Activated T-helper 1 cell treated with anti-CD3 and anti-CD28 coated beads, Interleukin-12 subunit alpha, Interleukin-12 subunit beta, Interleukin-2, Interleukin-4 antibody, amounts not matched to agents 30 ng/mL and 10 ng/mL and 1 ng/mL, durations not matched to agents 14 hours and 24 hours and 36 hours (primary cell): ENCODE measurements at regions not wholly inside any gene's neighbourhood (a gene's known extent, or its start where the extent isn't known, plus 50 kb on each side); places are given as distances from the start of the nearest gene placed in this dataset.

ENCODE experiments used
- DNase-seq: peaks from one replicate; pipeline ENCODE4 v3.0.0; 2021; ENCODE audit warnings: low spot score
- H3K27ac Mint-ChIP-seq: one replicate; pipeline ENCODE4 v1.8.0; 2021; ENCODE audit warnings: mild to moderate bottlenecking, mixed read lengths
- H3K27me3 Mint-ChIP-seq: one replicate; pipeline ENCODE4 v1.8.0; 2022; ENCODE audit warnings: mild to moderate bottlenecking, moderate library complexity, mixed read lengths; ENCODE audit not compliant: insufficient read depth
- H3K36me3 Mint-ChIP-seq: one replicate; pipeline ENCODE4 v1.8.0; 2021; ENCODE audit warnings: low read depth, mixed read lengths
- H3K4me1 Mint-ChIP-seq: one replicate; pipeline ENCODE4 v1.8.0; 2021; ENCODE audit warnings: low read depth, mixed read lengths
- H3K4me3 Mint-ChIP-seq: one replicate; pipeline ENCODE4 v1.8.0; 2021; ENCODE audit warnings: mild to moderate bottlenecking, moderate library complexity, mixed read lengths
- H3K9me3 Mint-ChIP-seq: one replicate; pipeline ENCODE4 v1.8.0; 2021; ENCODE audit warnings: mixed read lengths
- intact Hi-C: fragments of 100-400 bp; cut with micrococcal nuclease; formaldehyde crosslinking; loops from one replicate; pipeline ENCODE4 v1.15.1; 2024

DNA sequence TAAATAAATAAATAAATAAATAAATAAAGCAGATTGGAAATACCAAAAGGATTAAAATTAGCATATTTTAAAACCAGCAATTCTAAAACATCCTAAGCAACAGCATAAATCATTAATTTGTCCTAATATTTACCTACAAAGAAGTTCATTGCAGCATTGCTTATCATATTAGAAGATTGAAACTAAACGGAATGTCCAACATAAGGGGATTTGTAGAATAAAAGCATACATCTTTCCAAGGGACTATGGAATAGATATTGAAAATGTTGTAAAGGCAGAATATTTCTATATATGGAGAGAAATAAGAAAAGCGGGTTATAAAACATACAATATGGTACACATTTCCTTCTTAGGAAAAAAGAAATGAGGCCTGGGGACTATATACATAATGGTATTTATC, 71.1 kb upstream of the RFC3 start:
- no peaks in the 10 kb centered on the region for H3K27me3 Mint-ChIP-seq
- no peak overlapping the region for H3K4me3 Mint-ChIP-seq
- no peak for DNase-seq
- no peaks in the 10 kb centered on the region for H3K36me3 Mint-ChIP-seq
- H3K27ac Mint-ChIP-seq, result no peak overlapping the region
- intact Hi-C loops, result no loop called here
- peaks cover 18% of the 10 kb centered on the region for H3K4me1 Mint-ChIP-seq
- H3K9me3 Mint-ChIP-seq, result no peaks in the 10 kb centered on the region

DNA sequence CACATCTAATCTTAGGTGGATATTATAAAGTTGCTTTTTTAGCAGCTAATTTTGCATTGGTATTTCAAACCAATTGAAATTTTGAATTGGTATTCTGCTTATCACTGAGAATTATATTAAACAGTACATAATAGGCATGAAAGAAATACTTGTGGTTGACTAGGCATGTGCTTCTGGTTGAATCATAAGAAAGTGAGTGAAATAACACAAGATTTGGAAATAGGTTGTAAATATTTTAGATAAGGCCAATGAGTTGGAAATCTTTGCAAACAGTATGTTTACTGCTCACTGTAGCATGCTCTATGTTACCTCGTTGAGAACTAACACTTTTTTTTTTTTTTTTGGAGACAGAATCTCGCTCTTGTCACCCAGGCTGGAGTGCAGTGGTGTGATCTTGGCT, 66.8 kb upstream of the RFC3 start:
- Mint-ChIP-seq H3K4me3 (no peak overlapping the region), H3K4me1 (no peaks in the 10 kb centered on the region), H3K9me3 (no peaks in the 10 kb centered on the region), H3K36me3 (no peaks in the 10 kb centered on the region), H3K27me3 (no peaks in the 10 kb centered on the region), H3K27ac (no peak overlapping the region)
- DNase-seq, result no peak
- intact Hi-C loops, result no loop called here

DNA sequence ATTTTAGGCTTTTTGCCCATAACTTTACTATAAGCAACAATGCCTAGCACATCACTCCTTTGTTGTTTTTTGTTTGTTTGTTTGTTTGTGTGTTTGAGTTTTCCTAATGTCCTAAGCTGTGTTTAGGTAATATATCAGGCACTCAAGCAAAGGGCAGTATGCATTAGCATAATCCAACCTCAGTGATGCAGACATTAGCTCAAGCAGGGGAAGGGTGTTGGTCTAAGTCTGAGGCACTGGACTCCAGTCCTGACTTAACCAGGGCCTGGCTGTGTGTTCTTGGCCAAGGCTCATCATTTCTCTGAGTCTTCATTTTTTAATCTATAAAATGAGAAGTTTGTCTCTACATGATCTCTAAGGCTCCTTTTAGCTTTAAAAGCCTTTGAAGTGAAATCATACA, 65.9 kb upstream of the RFC3 start:
- Mint-ChIP-seq H3K36me3 (no peaks in the 10 kb centered on the region), H3K4me1 (no peaks in the 10 kb centered on the region), H3K27ac (no peak overlapping the region), H3K27me3 (no peaks in the 10 kb centered on the region), H3K4me3 (no peak overlapping the region), H3K9me3 (no peaks in the 10 kb centered on the region)
- intact Hi-C loops, result no loop called here
- no peak for DNase-seq

DNA sequence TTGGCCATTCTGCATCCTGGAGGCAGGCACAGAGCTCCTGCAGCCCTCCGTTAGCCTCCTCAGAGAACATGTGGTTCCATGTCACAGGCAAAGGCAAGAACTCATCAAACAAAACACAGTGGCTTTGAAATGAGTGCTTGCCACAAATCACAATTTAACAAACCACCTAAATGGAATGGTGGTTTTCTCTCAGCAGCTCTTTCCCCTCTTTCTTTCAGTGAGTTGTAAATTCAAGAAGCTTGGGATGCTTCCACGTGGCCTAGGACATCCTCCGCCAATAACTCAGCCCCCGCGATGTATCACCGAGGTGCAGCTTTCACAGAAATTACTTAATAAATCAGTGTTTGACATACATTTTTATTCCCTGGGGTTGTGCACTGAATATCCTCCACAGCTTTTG, 65.4 kb upstream of the RFC3 start:
- intact Hi-C loops, result no loop called here
- Mint-ChIP-seq H3K27me3 (no peaks in the 10 kb centered on the region), H3K36me3 (no peaks in the 10 kb centered on the region), H3K4me1 (no peaks in the 10 kb centered on the region), H3K27ac (no peak overlapping the region), H3K9me3 (no peaks in the 10 kb centered on the region), H3K4me3 (no peak overlapping the region)
- DNase-seq, result no peak

GRCh38 chr13:33756929-33757328, 61.0 kb upstream of the RFC3 start:
- peaks cover 5% of the 10 kb centered on the region for H3K27me3 Mint-ChIP-seq

GRCh38 chr13:33757713-33758112, 60.2 kb upstream of the RFC3 start:
- no peak overlapping the region for H3K27ac Mint-ChIP-seq
- H3K4me3 Mint-ChIP-seq, result no peak overlapping the region
- no peaks in the 10 kb centered on the region for H3K9me3 Mint-ChIP-seq
- H3K27me3 Mint-ChIP-seq, result peaks cover 5% of the 10 kb centered on the region
- H3K4me1 Mint-ChIP-seq, result peaks cover 1% of the 10 kb centered on the region
- H3K36me3 Mint-ChIP-seq, result no peaks in the 10 kb centered on the region
- no peak for DNase-seq
- intact Hi-C loops, result no loop called here

More at GRCh38 chr13:33756929-33757328, 61.0 kb upstream of the RFC3 start:
- Mint-ChIP-seq H3K4me3 (no peak overlapping the region), H3K36me3 (no peaks in the 10 kb centered on the region), H3K9me3 (no peaks in the 10 kb centered on the region), H3K4me1 (no peaks in the 10 kb centered on the region), H3K27ac (no peak overlapping the region)
- DNase-seq, result no peak
- intact Hi-C loops, result no loop called here

DNA sequence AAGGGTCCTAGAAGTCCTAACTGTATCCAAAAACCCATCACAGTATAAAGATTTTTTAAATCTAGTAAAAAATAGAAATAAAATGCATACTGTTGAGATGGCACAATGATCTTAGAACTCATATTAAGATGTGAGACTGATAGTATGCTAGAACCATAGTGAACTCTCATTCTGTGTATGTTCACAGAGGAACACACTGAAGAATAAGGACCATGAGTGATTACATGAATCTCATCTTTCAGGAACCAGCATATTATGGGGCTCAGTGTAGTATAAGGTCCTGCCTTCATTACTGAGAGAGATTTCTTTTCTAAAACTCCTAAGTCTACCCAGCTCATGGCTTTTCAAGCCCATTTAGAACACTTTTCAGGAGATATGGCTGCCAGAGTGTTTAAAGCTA, 59.8 kb upstream of the RFC3 start:
- Mint-ChIP-seq H3K4me1 (peaks cover 5% of the 10 kb centered on the region), H3K27me3 (peaks cover 5% of the 10 kb centered on the region)
- intact Hi-C loops, result no loop called here

DNA sequence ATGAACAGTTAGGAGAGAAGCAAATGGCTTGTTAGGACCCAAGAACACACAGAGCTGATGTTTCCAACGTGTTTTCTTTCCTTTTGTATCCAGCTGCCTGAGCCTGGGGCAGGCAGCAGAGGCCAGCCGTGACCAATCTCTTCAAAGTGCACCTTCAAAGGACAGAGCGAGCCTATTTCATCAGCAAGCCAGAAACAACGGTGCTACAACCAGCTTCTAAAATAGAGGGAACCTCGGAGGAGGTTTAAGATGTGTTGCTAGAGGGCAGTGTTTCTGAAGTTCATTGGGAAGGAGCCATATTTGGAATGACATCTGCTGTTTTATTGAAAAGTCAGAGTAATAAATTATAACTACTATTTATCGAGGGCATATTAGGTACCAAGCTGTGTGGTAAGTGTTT, 56.2 kb upstream of the RFC3 start:
- intact Hi-C loops, result no loop called here
- Mint-ChIP-seq H3K9me3 (no peaks in the 10 kb centered on the region), H3K4me1 (peaks cover 5% of the 10 kb centered on the region), H3K27me3 (peaks cover 11% of the 10 kb centered on the region), H3K36me3 (no peaks in the 10 kb centered on the region), H3K27ac (no peak overlapping the region), H3K4me3 (no peak overlapping the region)
- no peak for DNase-seq

More for the DNA sequence above, 59.8 kb upstream of the RFC3 start:
- no peak for DNase-seq
- H3K36me3 Mint-ChIP-seq, result no peaks in the 10 kb centered on the region
- no peak overlapping the region for H3K27ac Mint-ChIP-seq
- H3K9me3 Mint-ChIP-seq, result no peaks in the 10 kb centered on the region
- H3K4me3 Mint-ChIP-seq, result no peak overlapping the region

DNA sequence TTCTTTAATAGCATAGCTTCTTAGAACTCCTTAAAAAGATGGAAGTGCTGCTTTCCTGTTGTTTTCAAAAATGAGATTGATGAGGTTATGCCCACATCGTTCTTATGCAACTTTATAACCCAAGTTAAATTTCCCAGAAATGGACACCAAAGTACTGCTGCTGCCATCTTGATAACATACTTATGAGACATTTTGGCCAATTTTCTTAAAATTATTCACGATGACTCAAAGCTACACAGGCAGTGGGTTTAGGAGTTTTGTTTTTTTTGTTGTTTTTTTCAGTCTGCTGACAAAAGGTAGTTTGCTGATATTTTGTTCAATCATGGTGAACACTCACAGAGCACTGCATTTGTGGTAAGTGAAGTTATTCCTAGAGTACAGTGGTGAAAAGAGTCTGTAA, 54.9 kb upstream of the RFC3 start:
- no peaks in the 10 kb centered on the region for H3K36me3 Mint-ChIP-seq
- H3K4me3 Mint-ChIP-seq, result no peak overlapping the region
- intact Hi-C loops, result no loop called here
- peaks cover 14% of the 10 kb centered on the region for H3K27me3 Mint-ChIP-seq
- no peaks in the 10 kb centered on the region for H3K9me3 Mint-ChIP-seq
- H3K4me1 Mint-ChIP-seq, result peaks cover 5% of the 10 kb centered on the region
- DNase-seq, result no peak
- no peak overlapping the region for H3K27ac Mint-ChIP-seq

- Mint-ChIP-seq H3K36me3 (no peaks in the 10 kb centered on the region), H3K4me3 (no peak overlapping the region), H3K9me3 (no peaks in the 10 kb centered on the region), H3K4me1 (peaks cover 5% of the 10 kb centered on the region), H3K27me3 (peaks cover 12% of the 10 kb centered on the region), H3K27ac (no peak overlapping the region)
- no peak for DNase-seq
- intact Hi-C loops, result no loop called here
Measured at GRCh38 chr13:33764716-33765115, 53.2 kb upstream of the RFC3 start.

- Mint-ChIP-seq H3K36me3 (no peaks in the 10 kb centered on the region), H3K27me3 (peaks cover 12% of the 10 kb centered on the region), H3K4me3 (no peak overlapping the region), H3K4me1 (peaks cover 5% of the 10 kb centered on the region), H3K9me3 (no peaks in the 10 kb centered on the region), H3K27ac (no peak overlapping the region)
- no peak for DNase-seq
- intact Hi-C loops, result no loop called here
Measured at GRCh38 chr13:33766329-33767123, 51.4 kb upstream of the RFC3 start.

DNA sequence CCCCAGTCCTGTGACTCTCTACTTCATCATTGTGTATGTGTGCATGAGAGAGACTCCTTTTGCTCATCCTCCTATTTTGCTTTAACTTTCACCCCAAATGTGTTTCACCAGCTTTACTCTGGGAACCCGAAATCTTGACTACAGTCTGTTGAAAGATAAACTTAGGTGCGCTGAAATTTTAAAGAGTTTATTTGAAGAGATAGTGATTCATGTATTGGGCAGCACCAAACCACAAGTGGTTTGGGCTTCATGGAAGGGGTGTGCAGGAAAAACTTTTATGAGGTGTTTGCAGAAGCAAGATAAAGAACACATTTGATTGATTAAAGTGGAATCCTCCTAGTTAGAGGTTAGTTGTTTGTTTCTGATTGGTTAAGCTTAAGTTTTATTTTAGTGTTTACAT, 50.8 kb upstream of the RFC3 start:
- peaks cover 12% of the 10 kb centered on the region for H3K27me3 Mint-ChIP-seq
- no peak overlapping the region for H3K4me3 Mint-ChIP-seq
- no peaks in the 10 kb centered on the region for H3K36me3 Mint-ChIP-seq
- intact Hi-C loops, result no loop called here
- no peaks in the 10 kb centered on the region for H3K9me3 Mint-ChIP-seq
- no peak overlapping the region for H3K27ac Mint-ChIP-seq
- DNase-seq, result no peak
- H3K4me1 Mint-ChIP-seq, result peaks cover 5% of the 10 kb centered on the region
